GM18499 (cell line): ENCODE measurements at regions not wholly inside any gene's neighbourhood (a gene's known extent, or its start where the extent isn't known, plus 50 kb on each side); places are given as distances from the start of the nearest gene placed in this dataset.

Source experiments
- ATAC-seq: cut with Tn5 transposase; IDR thresholded peaks from one replicate; pipeline ENCODE4 v1.9.1; 2021; ENCODE audit warnings: moderate number of reproducible peaks; ENCODE audit not compliant: insufficient read depth, unreplicated experiment

- ATAC-seq: no peak
These were observed 602.8 kb downstream of the BRINP3 start for GRCh38 chr1:189874715-189875435.

DNA sequence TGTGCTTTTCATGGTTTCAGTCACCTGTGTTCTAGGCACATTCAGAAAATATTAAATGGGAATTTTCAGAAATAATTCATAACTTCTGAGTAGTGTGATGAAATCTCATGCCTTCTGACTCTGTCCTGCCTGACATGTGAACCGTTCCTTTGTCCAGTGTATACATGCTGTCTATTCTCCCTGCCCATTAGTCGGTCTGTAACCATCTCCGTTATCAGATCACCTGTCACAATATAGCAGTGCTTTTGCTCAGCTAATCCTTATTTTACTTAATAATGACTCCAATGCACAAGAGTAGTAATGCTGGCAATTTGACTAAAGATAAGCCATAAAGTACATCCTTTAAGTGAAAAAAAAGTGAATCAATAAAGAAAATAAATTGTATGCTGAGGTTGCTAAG lies 597.5 kb downstream of the BRINP3 start:
- no peak for ATAC-seq

- ATAC-seq: no peak
These were observed 577.8 kb downstream of the BRINP3 start for GRCh38 chr1:189899686-189900425.

DNA sequence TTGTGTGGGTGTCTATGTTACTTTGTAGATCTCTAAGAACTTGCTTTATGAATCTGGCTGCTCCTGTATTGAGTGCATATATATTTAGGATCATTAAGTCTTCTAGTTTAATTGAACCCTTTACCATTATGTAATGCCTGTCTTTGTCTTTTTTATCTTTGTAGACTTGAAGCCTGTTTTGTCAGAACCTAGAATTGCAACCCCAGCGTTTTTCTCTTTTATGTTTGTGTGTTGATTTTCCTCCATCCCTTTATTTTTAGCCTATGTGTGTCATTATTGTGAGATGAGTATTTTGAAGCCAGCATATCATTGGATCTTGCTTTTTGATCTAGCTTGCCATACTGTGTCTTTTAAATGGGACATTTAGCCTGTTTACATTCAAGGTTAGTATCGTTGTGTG lies 573.2 kb downstream of the BRINP3 start:
- no peak for ATAC-seq

DNA sequence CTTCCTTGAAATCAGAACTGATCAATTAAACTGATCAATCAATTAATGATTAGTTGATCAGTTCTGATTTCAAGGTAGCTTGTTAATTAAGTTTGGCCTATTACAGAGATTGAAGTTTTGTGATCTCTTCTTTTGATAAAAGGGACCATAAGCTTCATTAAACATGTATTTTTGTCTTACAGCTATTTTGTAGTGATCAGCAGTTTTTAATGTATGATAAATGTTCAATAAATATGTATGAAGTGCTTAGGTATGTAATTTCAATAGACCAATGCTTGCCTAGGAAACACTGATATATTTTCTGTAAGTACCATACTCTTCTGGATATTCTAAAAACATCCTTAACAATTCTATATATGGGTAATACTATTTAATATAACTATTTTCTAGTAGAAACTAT lies 569.6 kb downstream of the BRINP3 start:
- ATAC-seq: no peak

DNA sequence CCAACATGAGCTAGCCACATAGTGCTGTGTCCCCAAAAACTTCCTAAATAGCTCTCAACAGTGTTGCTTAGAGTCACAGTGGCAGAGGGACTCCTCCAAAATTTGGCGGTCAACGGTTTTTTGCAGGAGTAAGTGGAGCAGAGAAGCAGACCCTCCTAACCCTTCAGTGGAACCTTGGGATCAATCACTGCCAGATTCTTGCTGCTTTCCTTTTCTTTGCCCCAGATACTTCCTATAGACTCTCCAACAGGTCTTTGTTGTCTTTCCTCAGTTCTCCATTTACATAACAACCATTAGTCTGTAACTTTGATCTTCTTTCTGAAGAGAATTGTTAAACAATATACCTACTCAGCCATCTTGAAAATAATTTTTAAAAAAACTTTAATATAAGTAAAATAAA lies 556.1 kb downstream of the BRINP3 start:
- no peak for ATAC-seq

GRCh38 chr1:189927641-189928040 lies 550.0 kb downstream of the BRINP3 start:
- no peak for ATAC-seq

DNA sequence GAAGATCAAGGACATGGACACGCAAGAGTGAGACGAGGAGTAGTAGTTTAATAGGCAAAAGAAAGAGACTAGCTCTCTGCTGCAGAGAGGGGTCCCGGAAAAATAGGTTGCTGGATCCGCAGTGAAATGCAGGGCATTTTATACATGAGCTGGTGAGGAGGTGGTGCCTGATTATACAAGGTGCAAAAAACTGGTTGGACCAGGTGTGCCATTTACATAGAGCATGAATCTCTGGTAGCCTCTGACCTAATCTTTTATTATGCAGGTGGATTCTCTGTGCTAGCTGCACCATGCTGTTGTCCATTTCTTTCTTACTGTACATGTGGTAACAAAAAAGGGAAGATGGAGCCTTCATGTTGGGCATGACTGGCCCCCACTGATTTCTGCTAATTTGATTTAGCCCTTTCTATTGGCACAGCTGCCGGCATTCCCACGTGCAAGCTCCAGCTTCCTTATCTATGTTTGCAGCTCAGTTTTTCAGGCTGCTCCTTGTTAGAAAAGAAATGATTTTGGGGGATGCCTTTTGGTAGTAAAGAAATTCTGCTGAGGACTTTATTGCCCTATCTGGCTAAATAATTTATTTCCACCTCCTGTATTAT lies 548.1 kb downstream of the BRINP3 start:
- ATAC-seq: no peak

GRCh38 chr1:189936861-189937260 lies 540.8 kb downstream of the BRINP3 start:
- ATAC-seq: no peak

DNA sequence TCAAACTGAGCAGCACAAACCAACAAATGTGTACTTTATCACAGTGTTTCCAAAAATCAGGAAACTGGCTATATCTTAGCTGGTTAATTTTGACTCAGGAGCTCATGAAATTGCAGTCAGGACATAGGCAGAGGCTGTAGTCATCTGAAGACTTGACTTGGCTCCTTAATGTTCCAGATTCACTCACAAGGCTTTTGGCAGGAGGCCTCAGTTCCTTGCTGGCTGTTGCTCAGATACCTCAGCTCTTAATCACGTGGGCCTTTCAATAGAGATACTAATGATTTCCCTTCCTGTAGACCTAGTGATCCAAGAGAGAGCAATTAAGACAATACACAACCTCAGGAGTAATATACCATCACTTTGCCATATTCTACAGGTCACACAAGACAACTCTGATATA lies 537.7 kb downstream of the BRINP3 start:
- ATAC-seq: no peak

DNA sequence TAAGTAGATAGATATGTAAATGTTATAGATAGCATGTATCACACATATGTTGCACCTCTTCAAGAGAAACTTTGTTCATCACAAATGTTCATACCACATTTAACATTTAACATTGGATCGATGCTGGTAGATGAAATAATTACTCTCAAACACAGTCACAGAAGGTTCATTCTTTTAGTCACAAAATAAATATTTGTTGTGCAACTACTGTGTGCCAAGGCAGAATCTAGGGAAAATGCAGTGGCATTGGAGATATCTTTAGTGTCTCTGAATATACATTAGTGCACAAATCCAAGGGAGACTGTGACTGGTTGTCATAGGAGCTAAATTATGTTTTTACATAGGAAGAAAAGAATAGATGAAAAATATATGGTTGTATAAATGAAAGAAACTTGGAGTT lies 535.7 kb downstream of the BRINP3 start:
- ATAC-seq: no peak

DNA sequence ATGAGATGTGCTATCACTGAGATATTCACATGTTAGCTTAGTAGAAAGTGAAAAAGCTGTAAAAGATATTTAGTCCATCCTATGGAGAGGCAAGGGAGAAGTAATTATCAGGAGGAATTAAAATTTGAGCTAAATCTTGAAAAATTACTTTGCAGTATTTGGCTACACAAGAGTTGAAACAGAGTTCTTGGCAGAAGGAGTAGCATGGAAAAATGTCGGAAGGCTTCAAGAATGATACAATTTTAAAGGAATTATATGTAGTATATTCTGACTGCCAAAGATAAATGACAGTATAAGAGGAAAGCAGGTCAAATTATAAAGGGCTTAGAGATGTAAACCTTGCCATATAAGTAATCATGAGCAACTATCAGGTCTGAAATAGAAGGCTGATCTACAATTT lies 518.9 kb downstream of the BRINP3 start:
- ATAC-seq: no peak

- ATAC-seq: no peak
These were observed 516.9 kb downstream of the BRINP3 start for GRCh38 chr1:189960769-189961168.

DNA sequence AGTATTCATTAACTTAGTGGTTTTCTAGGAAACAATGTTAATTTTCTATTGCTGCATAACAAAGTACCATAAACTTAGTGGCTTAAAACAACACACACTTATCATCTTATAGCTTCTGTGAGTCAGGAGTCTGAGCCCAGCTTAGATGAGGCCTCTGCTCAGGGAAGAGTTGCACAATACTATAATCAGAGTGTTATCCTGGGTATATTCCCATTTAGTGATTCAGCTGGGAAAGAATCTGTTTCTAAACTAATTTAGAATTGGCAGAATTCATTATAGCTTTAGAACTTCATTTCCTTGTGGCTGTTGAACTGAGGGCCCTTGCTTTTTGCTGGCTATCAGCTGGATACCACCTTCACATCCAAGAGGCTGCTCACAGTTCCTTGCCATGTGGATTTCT lies 515.5 kb downstream of the BRINP3 start:
- ATAC-seq: no peak

DNA sequence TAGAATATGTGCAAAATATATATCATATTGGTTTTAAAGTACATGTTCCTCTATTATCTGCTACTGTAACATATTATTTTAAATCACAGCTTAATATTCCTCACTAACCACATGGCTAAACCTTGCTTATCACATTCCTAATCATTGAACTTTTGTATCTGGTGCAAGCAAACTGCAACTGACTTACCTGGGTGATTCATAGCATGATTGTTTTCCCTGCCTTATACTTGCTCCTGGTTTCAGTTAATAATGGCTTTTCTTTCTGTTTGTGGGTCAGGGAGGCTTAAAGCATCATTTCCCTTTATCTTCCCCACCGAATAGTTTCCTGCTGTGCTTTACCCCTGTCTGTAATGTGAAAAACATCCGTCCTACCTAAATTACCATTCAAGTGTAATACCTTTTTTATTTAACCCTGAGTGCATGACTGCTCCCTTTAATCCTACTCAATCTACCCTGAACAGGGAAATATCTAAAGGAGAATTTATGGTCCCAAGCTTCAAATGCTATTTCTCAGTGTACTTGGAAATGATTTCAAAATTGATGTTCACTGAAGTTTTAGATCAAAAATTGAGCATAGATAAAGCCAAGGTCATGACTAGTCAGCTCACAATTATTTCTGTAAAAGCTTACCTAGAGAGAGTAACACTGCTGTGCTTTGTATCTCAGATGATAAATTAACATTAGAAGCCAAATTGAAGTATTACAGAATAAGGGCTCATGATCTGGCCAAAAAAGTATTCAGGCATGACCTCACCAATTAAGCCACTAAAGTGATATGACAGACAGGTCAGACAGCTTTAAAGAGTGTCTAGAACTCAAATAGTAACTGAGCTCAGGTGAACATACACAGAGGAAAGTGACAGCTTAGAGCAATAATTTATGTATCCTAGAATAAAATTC lies 507.1 kb downstream of the BRINP3 start:
- no peak for ATAC-seq

- no peak for ATAC-seq
These were observed 506.0 kb downstream of the BRINP3 start for GRCh38 chr1:189971656-189972055.

- ATAC-seq: no peak
These were observed 500.5 kb downstream of the BRINP3 start for GRCh38 chr1:189977184-189977583.

DNA sequence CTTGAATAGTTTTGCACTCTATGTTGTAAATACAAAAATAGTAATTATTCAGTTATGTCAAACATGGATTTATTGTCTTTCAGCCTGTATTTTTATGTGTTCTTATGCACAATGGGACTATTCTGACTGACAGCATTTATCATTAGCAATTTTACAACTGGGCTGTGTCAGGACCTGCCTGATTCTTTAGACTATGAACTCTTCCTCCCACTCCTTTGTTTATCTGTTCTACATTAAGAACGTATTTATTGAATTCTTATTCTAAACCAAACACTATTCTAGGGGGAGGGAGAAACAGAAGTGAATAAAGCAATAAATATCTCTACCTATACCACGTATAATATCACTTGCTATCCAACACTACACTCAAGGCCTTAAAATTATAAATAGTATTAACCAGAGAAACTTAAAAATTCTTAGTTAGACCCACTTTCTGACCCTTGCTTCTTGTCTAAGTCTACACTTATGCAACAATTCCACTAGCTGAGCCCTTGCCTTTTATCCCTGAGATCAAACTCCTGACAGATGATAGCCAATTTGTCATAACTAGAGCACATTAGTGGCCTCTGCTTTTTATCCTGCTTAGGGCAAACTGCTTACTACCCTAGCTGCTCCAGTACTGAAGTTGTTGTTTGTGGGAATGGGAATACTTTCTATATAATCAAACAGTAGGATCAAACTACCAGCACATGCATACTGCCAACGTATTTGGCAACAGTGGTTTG lies 494.3 kb downstream of the BRINP3 start:
- ATAC-seq: no peak

DNA sequence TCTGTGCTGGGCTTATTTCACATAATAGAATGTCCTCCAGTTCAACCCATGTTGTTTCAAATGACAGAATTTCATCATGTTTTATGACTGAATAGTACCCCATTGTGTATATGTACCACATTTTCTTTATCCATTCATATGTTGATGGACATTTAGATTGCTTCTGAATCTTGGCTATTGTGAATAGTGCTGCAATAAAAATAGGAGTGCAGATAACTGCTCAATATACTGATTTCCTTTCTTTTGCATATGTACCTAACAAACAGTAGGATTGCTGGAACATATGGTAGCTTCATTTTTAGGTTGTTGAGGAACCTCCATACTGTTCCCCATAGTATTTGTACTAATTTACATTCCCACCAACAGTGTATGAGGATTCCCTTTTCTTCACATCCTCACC lies 491.1 kb downstream of the BRINP3 start:
- no peak for ATAC-seq

GRCh38 chr1:189987509-189987908 lies 490.2 kb downstream of the BRINP3 start:
- no peak for ATAC-seq
